GM19351 (cell line): ENCODE measurements at regions not wholly inside any gene's neighbourhood (a gene's known extent, or its start where the extent isn't known, plus 50 kb on each side); places are given as distances from the start of the nearest gene placed in this dataset.

ENCODE experiments used
- ATAC-seq: cut with Tn5 transposase; IDR thresholded peaks from one replicate; pipeline ENCODE4 v1.9.1; 2021; ENCODE audit warnings: mild to moderate bottlenecking, moderate library complexity; ENCODE audit not compliant: unreplicated experiment

- no peak for ATAC-seq
These were observed 314.2 kb downstream of the CDC5L start for GRCh38 chr6:44701637-44702101.

DNA sequence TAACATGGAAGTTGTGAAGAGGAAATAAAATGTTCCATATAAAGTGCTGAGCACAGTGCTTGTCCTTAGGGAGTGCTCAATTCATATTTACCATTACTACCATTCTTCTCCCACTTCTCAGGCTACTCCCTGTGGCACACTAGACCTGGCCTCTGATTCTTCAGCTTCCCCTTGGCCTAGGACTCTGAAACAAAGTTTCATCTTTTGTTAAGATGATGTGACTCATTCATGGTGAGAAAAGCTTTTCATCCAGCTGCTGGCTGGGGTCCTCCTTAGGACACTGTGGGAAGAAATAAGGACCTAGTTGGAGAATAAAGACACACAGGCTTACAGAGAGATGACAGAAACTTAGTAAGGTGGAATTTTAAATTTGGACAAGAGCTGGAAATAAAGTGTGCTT lies 314.8 kb downstream of the CDC5L start:
- ATAC-seq, result no peak

GRCh38 chr6:44704240-44705150 lies 317.0 kb downstream of the CDC5L start:
- ATAC-seq, result peak; percentile 64

- ATAC-seq, result no peak
These were observed 318.1 kb downstream of the CDC5L start for GRCh38 chr6:44705596-44705995.

GRCh38 chr6:44706011-44706410 lies 318.5 kb downstream of the CDC5L start:
- ATAC-seq, result no peak

- ATAC-seq, result no peak
These were observed 320.7 kb downstream of the CDC5L start for GRCh38 chr6:44708208-44708607.

GRCh38 chr6:44712353-44713111 lies 325.0 kb downstream of the CDC5L start:
- ATAC-seq, result no peak

- no peak for ATAC-seq
These were observed 327.7 kb downstream of the CDC5L start for GRCh38 chr6:44715188-44715587.

DNA sequence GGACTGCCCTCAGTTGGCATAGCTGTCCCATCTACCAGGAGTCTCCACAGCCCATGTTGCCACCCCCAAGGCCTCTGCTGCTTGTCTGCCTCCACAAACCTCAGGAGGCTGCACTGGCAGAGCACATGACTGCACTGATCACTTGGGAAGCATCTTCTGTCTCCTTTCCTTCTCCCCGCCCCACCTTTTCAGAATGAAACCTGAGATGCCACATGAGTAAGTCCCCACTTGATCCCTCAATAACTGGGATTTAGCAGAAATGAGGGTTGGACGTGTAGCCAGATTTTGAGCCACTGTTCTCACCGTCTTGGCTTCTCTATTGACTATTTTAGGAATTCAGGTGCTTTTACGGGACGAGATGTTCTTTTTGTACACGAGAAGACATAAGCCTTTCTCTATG lies 328.4 kb downstream of the CDC5L start:
- no peak for ATAC-seq

DNA sequence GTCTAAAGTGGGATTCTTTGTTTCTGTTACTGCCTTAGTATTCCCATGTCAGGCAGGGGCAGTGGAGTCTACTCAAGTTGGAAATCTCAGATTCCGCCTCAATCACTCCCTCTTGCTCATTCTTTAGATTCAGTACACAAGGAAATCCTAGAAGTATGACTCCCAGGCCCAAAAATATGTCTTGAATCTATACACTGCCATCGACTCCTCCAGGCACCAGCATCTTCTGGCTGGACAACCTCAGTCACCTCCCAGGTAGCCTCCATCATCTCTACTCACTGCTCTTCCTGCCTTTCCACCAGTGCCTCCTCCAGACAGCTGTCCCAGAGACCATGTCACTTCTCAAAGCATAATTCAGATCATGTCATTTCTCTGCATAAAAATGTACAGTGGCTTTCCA lies 329.9 kb downstream of the CDC5L start:
- no peak for ATAC-seq

DNA sequence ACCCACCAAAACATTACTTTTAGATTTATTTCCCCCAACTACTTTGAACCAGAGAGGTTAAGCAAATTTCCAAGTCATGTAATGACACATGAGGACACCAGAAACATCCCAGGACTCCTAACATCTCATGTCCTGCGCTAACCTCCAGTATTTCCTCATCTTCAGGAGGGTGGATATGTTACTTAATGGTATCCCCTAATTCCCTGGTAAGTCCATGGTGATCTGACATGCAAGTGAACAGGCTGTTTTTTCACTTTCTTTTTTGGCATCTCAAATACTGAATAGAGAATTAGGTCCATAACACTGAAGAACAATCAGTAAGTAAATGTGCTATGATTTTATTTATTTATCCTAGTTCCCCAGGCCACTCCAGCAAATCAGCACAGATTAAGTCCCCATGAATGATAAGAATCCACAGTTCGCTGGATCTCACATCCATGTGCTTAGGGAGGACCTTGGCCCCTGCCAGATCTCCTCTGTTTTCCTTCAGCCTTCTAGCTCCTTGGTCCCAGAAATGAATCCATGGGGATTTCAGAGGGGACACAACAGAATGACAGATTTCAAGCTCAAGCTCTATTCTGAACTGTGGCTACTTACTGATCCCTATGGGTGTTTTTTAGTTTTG lies 334.6 kb downstream of the CDC5L start:
- no peak for ATAC-seq

DNA sequence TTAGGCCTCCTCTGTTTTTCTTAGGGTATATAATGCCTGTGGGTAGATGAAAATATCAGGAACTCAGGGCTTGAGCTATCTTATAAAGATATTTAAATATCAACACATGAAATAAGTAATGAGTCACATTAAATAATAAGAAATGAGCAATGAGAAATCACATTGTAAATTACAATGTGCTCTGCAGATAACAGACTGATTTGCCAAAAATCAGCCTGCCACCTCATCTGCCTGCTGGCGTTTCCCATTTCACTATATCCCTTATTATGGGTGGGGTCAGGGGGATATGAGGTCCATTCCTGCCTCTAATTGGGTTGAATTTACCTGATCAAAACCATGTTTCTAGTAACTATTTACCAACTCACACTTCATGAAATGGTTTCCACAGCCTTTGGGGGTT lies 335.2 kb downstream of the CDC5L start:
- ATAC-seq, result no peak

DNA sequence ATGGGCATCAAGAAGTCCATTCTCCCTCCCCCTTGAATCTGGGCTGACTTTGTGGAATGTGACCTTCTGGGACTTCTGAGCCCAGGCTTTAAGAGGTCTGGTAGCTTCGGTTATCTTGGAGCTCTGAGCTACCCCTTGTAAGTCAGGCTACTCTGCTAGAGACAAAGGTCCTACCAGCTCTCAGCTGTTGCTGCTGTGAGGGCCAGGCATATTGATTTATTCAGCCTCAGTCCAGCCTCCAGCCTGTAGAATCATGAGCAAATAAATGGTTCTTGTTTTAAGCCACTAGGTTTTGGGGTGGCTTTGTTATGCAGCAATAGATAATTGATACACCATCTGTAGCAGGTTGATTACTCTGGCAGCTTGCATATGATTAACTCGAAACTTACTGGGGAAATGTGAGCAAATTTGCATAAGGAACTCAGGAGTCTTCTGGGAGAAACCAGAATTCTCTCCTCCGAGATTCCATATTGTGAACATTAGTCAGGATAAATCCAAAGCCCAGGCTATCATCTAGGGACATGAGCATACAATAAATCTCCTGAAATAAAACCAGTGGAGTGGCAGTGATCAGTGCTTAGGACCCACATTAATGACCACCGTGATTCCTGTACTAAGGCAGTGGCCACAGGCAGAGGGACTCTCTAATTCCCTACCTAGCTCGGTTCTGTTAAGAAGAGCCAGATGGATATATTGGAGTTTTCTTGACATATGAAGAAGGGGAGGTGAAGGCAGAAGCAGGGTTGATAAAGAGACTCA lies 336.1 kb downstream of the CDC5L start:
- no peak for ATAC-seq

DNA sequence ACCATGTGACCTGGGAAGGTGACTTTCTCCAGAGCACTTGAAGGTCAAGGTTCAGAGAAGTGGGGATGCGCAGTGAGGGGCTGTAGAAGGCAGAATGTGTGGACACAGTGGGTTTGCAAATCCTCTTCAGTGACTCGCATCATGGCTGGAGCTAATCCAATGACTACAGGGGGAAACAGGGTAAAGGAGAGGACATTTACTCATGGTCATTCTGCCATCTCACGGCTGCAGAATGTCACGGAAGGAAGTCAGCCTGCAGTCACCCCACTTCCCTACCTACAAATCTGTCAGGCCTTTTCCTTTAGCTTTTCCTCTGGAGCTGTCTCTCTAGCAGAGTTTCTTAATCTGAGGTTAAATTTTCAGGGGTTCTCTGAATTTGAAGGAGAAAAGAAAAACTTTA lies 337.6 kb downstream of the CDC5L start:
- no peak for ATAC-seq

GRCh38 chr6:44727651-44728630 lies 340.4 kb downstream of the CDC5L start:
- ATAC-seq, result no peak

- no peak for ATAC-seq
These were observed 343.4 kb downstream of the CDC5L start for GRCh38 chr6:44730771-44731391.

GRCh38 chr6:44731485-44732095 lies 344.1 kb downstream of the CDC5L start:
- ATAC-seq, result no peak

DNA sequence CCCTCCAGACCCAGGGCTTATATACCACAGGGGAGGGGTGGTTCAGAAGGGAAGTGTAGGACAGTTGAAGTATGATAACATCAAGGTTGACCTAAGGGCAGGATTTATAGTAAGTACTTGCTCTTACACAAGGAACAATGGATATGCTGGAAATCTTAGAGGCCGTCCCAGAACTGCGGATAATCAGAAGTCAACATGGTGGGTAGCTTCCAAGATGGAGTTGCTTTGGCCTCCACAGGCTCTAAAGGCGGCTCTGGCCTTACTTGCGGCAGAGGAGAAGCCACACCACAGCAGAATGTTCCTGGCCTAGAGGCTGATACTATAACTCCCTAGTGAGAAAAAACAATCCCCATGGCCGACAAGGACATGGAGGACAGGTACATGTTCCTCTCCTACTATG lies 344.7 kb downstream of the CDC5L start:
- no peak for ATAC-seq

GRCh38 chr6:44733126-44733525 lies 345.6 kb downstream of the CDC5L start:
- no peak for ATAC-seq
